GM12878 (cell line): ENCODE measurements at regions not wholly inside any gene's neighbourhood (a gene's known extent, or its start where the extent isn't known, plus 50 kb on each side); places are given as distances from the start of the nearest gene placed in this dataset.

Experiments used
- ATAC-seq: fragments of 200-7000 bp; cut with Tn5 transposase; 3 replicates; pipeline ENCODE4 v1.9.1; 2020; ENCODE audit warnings: mild to moderate bottlenecking, moderate library complexity
- BruUV-seq: library from RNA; stranded (reverse); fragments of 400-500 nt; replicated peaks from 2 replicates; lab custom pipeline; 2021; lab: Mats Ljungman, UMichigan
- CTCF ChIA-PET: fragments of 300-600 bp; sonication (Branson Sonifier 250); formaldehyde crosslinking; extraction: SDS; loops from one replicate; lab custom pipeline; 2021; ENCODE audit warnings: inconsistent platforms; lab: Yijun Ruan, JAX
- POLR2A ChIA-PET: fragments of 350-600 bp; formaldehyde crosslinking; extraction: SDS; loops from one replicate; lab custom pipeline; 2021; ENCODE audit warnings: inconsistent platforms; lab: Charles Lee
- RAD21 ChIA-PET: fragments of 300-600 bp; sonication (Branson Sonifier 250); formaldehyde crosslinking; loops from one replicate; lab custom pipeline; 2023; ENCODE audit warnings: antibody characterized with exemption; ENCODE audit not compliant: unreplicated experiment; lab: Charles Lee
- SMC1A ChIA-PET: fragments of 300-600 bp; sonication (Branson Sonifier 250); formaldehyde crosslinking; loops from one replicate; lab custom pipeline; 2023; ENCODE audit not compliant: unreplicated experiment, uncharacterized antibody; lab: Charles Lee
- DNase-seq: peaks from one replicate; pipeline ENCODE4 v3.0.0-alpha.2; 2011; ENCODE audit warnings: low read depth, low spot score
- FAIRE-seq: peaks from 3 replicates; lab custom pipeline; 2011; peaks lifted over from hg19 to GRCh38; lab: Jason Lieb, UNC
- H2AFZ ChIP-seq: 2 replicates; pipeline ENCODE4 v1.6.0; 2011; ENCODE audit warnings: low read depth, low read length, control low read depth; ENCODE audit not compliant: control insufficient read depth
- H3K27ac ChIP-seq: 2 replicates; pipeline ENCODE4 v1.5.1; 2011; ENCODE audit warnings: control low read depth; ENCODE audit not compliant: control insufficient read depth, insufficient read depth
- H3K27me3 ChIP-seq, 2 experiments: replicated peaks in 1 of 2; 2 replicates each; pipeline versions ENCODE4 v1.6.0 to v1.6.1; 2011; ENCODE audit warnings: low read length in 1 of 2; ENCODE audit not compliant: control insufficient read depth in 2 of 2, insufficient read depth in 2 of 2
- H3K36me3 ChIP-seq, 2 experiments: 2 replicates each; pipeline ENCODE4 v1.5.1; 2011; ENCODE audit warnings: low read length in 1 of 2; ENCODE audit not compliant: control insufficient read depth in 2 of 2, insufficient read depth in 2 of 2
- H3K4me1 ChIP-seq: 2 replicates; pipeline ENCODE4 v1.6.1; 2011; ENCODE audit warnings: mild to moderate bottlenecking, low read length, moderate library complexity, mixed read lengths; ENCODE audit not compliant: control insufficient read depth, insufficient read depth
- H3K4me2 ChIP-seq: 2 replicates; pipeline ENCODE4 v1.6.0; 2011; ENCODE audit warnings: control low read depth; ENCODE audit not compliant: control insufficient read depth, insufficient read depth
- H3K4me3 ChIP-seq: fragments of 200-600 bp; sonication (generic); 2 replicates; pipeline ENCODE4 v1.5.1; 2016
- H3K79me2 ChIP-seq: 2 replicates; pipeline ENCODE4 v1.6.0; 2011; ENCODE audit warnings: low read length; ENCODE audit not compliant: control insufficient read depth, insufficient read depth
- H3K9ac ChIP-seq: 2 replicates; pipeline ENCODE4 v1.8.0; 2011; ENCODE audit warnings: low read length, control low read depth, mixed read lengths; ENCODE audit not compliant: control insufficient read depth, insufficient read depth
- H3K9me3 ChIP-seq: replicated peaks from 3 replicates; pipeline ENCODE4 v1.5.1; 2011; ENCODE audit warnings: mild to moderate bottlenecking, low read length; ENCODE audit not compliant: control insufficient read depth, insufficient read depth
- H4K20me1 ChIP-seq: 2 replicates; pipeline ENCODE4 v1.6.0; 2011; ENCODE audit not compliant: control insufficient read depth, insufficient read depth
- FOXK2 ChIP-seq: fragments of 450-650 bp; IDR thresholded peaks from 2 replicates; pipeline ENCODE4 v1.6.1; 2017; ENCODE audit warnings: mild to moderate bottlenecking, moderate library complexity
- HDAC6 ChIP-seq: fragments of 200-600 bp; sonication (generic); IDR thresholded peaks from one replicate; pipeline ENCODE4 v1.8.0; 2017; ENCODE audit warnings: antibody characterized with exemption; ENCODE audit not compliant: unreplicated experiment
- NR2C2 ChIP-seq: IDR thresholded peaks from 2 replicates; pipeline ENCODE4 v1.6.1; 2011; ENCODE audit warnings: borderline replicate concordance, low read depth; ENCODE audit not compliant: control insufficient read depth, insufficient read length
- POLR2AphosphoS5 ChIP-seq: IDR thresholded peaks from 2 replicates; pipeline ENCODE4 v1.6.1; 2011; ENCODE audit warnings: mild to moderate bottlenecking, low read length, inconsistent platforms
- RAD21 ChIP-seq: IDR thresholded peaks from 2 replicates; pipeline ENCODE4 v1.6.1; 2011; ENCODE audit warnings: mild to moderate bottlenecking, low read depth, low read length, moderate library complexity; ENCODE audit not compliant: insufficient read depth
- SIX5 ChIP-seq: IDR thresholded peaks from 2 replicates; pipeline ENCODE4 v1.6.1; 2011; ENCODE audit warnings: mild to moderate bottlenecking, low read depth, low read length, moderate library complexity; ENCODE audit not compliant: severe bottlenecking
- SMAD1 ChIP-seq: fragments of 450-650 bp; IDR thresholded peaks from 2 replicates; pipeline ENCODE4 v1.6.1; 2018; ENCODE audit warnings: mild to moderate bottlenecking, low read depth; ENCODE audit not compliant: partially characterized antibody
- TBL1XR1 ChIP-seq: IDR thresholded peaks from 2 replicates; pipeline ENCODE4 v1.6.1; 2012; ENCODE audit warnings: low read depth, low read length, improper control_type of control experiment
- WGBS: methylation state at CpG from one replicate; pipeline ENCODE4 v1.1.6; 2016; ENCODE audit warnings: low lambda C conversion rate; ENCODE audit not compliant: insufficient replicate concordance, insufficient coverage; ENCODE audit errors: missing lambda C conversion rate; 5-methylcytosine and 5-hydroxymethylcytosine counted together
- in situ Hi-C: fragments of 300-500 bp; cut with MboI; formaldehyde crosslinking; loops from 9 replicates; pipeline ENCODE4 v1.14.3; 2018; ENCODE audit warnings: mixed read lengths
- intact Hi-C: fragments of 100-400 bp; cut with micrococcal nuclease; formaldehyde crosslinking; loops from one replicate; pipeline ENCODE4 v1.14.2; 2022; ENCODE audit not compliant: unreplicated experiment
- TF ChIP-seq, protein P1 (sequence below): IDR thresholded peaks from 2 replicates; pipeline ENCODE4 v1.6.1; 2012; ENCODE audit warnings: low read depth, low read length, improper control_type of control experiment
- TF ChIP-seq, protein P2 (sequence below): fragments of 450-650 bp; IDR thresholded peaks from 2 replicates; pipeline ENCODE4 v1.6.1; 2016; ENCODE audit warnings: mild to moderate bottlenecking

DNA sequence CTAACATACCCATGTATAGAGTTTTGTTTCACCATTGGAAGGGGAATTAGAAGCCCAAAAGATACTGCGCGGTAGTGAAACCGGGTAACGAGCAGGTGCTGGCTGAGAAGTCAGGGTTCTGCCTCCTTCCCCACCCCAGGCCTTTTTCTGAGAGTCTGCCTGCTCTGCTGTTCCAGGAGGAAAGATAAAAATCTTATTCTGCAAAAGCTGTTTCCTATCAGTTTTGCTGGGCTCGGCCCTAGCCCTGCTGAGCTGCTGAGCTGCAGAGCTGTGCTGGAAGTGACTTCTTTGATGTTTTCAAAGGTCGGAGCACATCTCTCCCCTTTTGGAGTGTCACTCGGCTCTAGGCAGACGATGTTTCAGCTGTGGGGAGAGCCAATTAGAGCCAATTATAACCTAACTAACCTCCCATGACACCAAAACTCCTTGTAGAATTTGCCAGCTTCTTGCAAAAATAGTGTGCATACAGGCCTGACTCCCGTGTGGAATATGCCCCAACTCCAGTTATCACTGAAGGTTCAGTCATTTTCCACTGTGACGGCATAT, 59.4 kb downstream of the SPATA19 start:
- no TSS peak for BruUV-seq
- no peak for DNase-seq
- H3K4me2 ChIP-seq = no peak overlapping the region

More for the DNA sequence above, 59.4 kb downstream of the SPATA19 start:
- TF ChIP-seq POLR2AphosphoS5 (no peak), SMAD1 (no peak), FOXK2 (no peak), HDAC6 (no peak), SIX5 (no peak), TBL1XR1 (no peak), RAD21 (no peak), NR2C2 (no peak)
- TF ChIP-seq, protein P1, sequence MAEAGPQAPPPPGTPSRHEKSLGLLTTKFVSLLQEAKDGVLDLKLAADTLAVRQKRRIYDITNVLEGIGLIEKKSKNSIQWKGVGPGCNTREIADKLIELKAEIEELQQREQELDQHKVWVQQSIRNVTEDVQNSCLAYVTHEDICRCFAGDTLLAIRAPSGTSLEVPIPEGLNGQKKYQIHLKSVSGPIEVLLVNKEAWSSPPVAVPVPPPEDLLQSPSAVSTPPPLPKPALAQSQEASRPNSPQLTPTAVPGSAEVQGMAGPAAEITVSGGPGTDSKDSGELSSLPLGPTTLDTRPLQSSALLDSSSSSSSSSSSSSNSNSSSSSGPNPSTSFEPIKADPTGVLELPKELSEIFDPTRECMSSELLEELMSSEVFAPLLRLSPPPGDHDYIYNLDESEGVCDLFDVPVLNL = no peak
- TF ChIP-seq, protein P2, sequence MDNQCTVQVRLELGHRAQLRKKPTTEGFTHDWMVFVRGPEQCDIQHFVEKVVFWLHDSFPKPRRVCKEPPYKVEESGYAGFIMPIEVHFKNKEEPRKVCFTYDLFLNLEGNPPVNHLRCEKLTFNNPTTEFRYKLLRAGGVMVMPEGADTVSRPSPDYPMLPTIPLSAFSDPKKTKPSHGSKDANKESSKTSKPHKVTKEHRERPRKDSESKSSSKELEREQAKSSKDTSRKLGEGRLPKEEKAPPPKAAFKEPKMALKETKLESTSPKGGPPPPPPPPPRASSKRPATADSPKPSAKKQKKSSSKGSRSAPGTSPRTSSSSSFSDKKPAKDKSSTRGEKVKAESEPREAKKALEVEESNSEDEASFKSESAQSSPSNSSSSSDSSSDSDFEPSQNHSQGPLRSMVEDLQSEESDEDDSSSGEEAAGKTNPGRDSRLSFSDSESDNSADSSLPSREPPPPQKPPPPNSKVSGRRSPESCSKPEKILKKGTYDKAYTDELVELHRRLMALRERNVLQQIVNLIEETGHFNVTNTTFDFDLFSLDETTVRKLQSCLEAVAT = no peak
- TF ChIP-seq, all 136 proteins: peak for 0
- H2AFZ ChIP-seq = no peak overlapping the region
- H3K9me3 ChIP-seq = no peaks in the 10 kb centered on the region
- H3K4me1 ChIP-seq = no peaks in the 10 kb centered on the region
- no peak overlapping the region for H3K4me3 ChIP-seq
- 21% methylated on average over 10 of the region's 10 CpGs for WGBS
- RAD21 ChIA-PET = no interaction called here
- CTCF ChIA-PET = no interaction called here
- H4K20me1 ChIP-seq = no peaks in the 10 kb centered on the region
- ATAC-seq (no peak), FAIRE-seq (no peak)
- POLR2A ChIA-PET = no interaction called here
- no peaks in the 10 kb centered on the region for H3K27me3 ChIP-seq
- H3K9ac ChIP-seq = no peak overlapping the region
- no peaks in the 10 kb centered on the region for H3K36me3 ChIP-seq
- intact Hi-C loops = no loop called here
- no peak overlapping the region for H3K27ac ChIP-seq
- in situ Hi-C loops = no loop called here
- no peaks in the 10 kb centered on the region for H3K79me2 ChIP-seq
- SMC1A ChIA-PET = interaction anchor here (1.2 kb wide), 1 partner anchor 16 kb away, joined by 3 read pairs; no protein-coding TSS in a partner anchor
